WTC11 (cell line): ENCODE measurements at regions not wholly inside any gene's neighbourhood (a gene's known extent, or its start where the extent isn't known, plus 50 kb on each side); places are given as distances from the start of the nearest gene placed in this dataset.

Source experiments
- ATAC-seq: fragments of 200-7000 bp; cut with Tn5 transposase; 2 replicates; pipeline ENCODE4 v1.10.0; 2021; ENCODE audit warnings: mild to moderate bottlenecking, moderate library complexity
- CTCF ChIA-PET: fragments of 300-600 bp; sonication (Branson Sonifier 250); formaldehyde crosslinking; loops from one replicate; lab custom pipeline; 2021; ENCODE audit warnings: antibody characterized with exemption; lab: Charles Lee
- POLR2A ChIA-PET: fragments of 350-600 bp; sonication (Branson Sonifier 250); formaldehyde crosslinking; loops from one replicate; lab custom pipeline; 2021; ENCODE audit warnings: antibody characterized with exemption; lab: Charles Lee
- DNase-seq: peaks from one replicate; pipeline ENCODE4 v3.0.0; 2021; ENCODE audit warnings: low spot score
- H3K27ac Mint-ChIP-seq: 2 replicates; pipeline ENCODE4 v1.8.0; 2021; ENCODE audit warnings: mixed read lengths
- H3K27me3 Mint-ChIP-seq: 2 replicates; pipeline ENCODE4 v1.8.0; 2021; ENCODE audit warnings: low read depth, mild to moderate bottlenecking, moderate library complexity, mixed read lengths
- H3K36me3 Mint-ChIP-seq: 2 replicates; pipeline ENCODE4 v1.8.0; 2021; ENCODE audit warnings: mixed read lengths
- H3K4me1 Mint-ChIP-seq: 2 replicates; pipeline ENCODE4 v1.8.0; 2022; ENCODE audit warnings: mixed read lengths
- H3K4me3 Mint-ChIP-seq: 2 replicates; pipeline ENCODE4 v1.8.0; 2021; ENCODE audit warnings: mild to moderate bottlenecking, moderate library complexity, mixed read lengths
- H3K9me3 Mint-ChIP-seq: 2 replicates; pipeline ENCODE4 v1.8.0; 2021; ENCODE audit warnings: mixed read lengths
- CREM ChIP-seq: sonication (generic); formaldehyde crosslinking; IDR thresholded peaks from 2 replicates; pipeline ENCODE4 v1.8.1; 2022; ENCODE audit warnings: mild to moderate bottlenecking, missing genetic modification reagents, moderate library complexity
- ETV6 ChIP-seq: sonication (generic); formaldehyde crosslinking; IDR thresholded peaks from 2 replicates; pipeline ENCODE4 v1.8.1; 2022; ENCODE audit warnings: mild to moderate bottlenecking, missing genetic modification reagents
- GRHL2 ChIP-seq: fragments of 250-450 bp; sonication (Bioruptor Pico); IDR thresholded peaks from 2 replicates; pipeline ENCODE4 v1.8.0; 2022; ENCODE audit warnings: mild to moderate bottlenecking, moderate library complexity; ENCODE audit not compliant: insufficient replicate concordance, severe bottlenecking
- IRF2 ChIP-seq: sonication (generic); formaldehyde crosslinking; IDR thresholded peaks from 2 replicates; pipeline ENCODE4 v1.8.0; 2022; ENCODE audit warnings: low read depth, missing genetic modification reagents, borderline replicate concordance
- JUN ChIP-seq: sonication (generic); formaldehyde crosslinking; IDR thresholded peaks from 2 replicates; pipeline ENCODE4 v1.8.0; 2023; ENCODE audit warnings: mild to moderate bottlenecking, missing genetic modification reagents
- KAT7 ChIP-seq: sonication (generic); formaldehyde crosslinking; IDR thresholded peaks from 2 replicates; pipeline ENCODE4 v1.8.1; 2023; ENCODE audit warnings: missing genetic modification reagents, mild to moderate bottlenecking, borderline replicate concordance
- MXD4 ChIP-seq: fragments of 250-450 bp; sonication (Bioruptor Pico); IDR thresholded peaks from 2 replicates; pipeline ENCODE4 v1.8.0; 2021; ENCODE audit warnings: mild to moderate bottlenecking, moderate library complexity, borderline replicate concordance
- NR2C2 ChIP-seq: sonication (generic); formaldehyde crosslinking; IDR thresholded peaks from 2 replicates; pipeline ENCODE4 v1.8.0; 2022; ENCODE audit warnings: mild to moderate bottlenecking, missing genetic modification reagents
- RORB ChIP-seq: fragments of 250-450 bp; sonication (Bioruptor Pico); IDR thresholded peaks from 2 replicates; pipeline ENCODE4 v1.9.0; 2021; ENCODE audit warnings: mild to moderate bottlenecking
- SP1 ChIP-seq: sonication (generic); formaldehyde crosslinking; conservative IDR thresholded peaks from 2 replicates; pipeline ENCODE4 v1.8.1; 2022; ENCODE audit warnings: missing genetic modification reagents
- TEAD1 ChIP-seq: sonication (generic); formaldehyde crosslinking; IDR thresholded peaks from 2 replicates; pipeline ENCODE4 v1.8.0; 2022; ENCODE audit warnings: mild to moderate bottlenecking, missing genetic modification reagents
- ZNF138 ChIP-seq: sonication (generic); formaldehyde crosslinking; conservative IDR thresholded peaks from 2 replicates; pipeline ENCODE4 v1.8.1; 2022; ENCODE audit warnings: mild to moderate bottlenecking, moderate library complexity, missing genetic modification reagents
- ZNF219 ChIP-seq: sonication (generic); formaldehyde crosslinking; IDR thresholded peaks from 2 replicates; pipeline ENCODE4 v1.8.0; 2023; ENCODE audit warnings: missing genetic modification reagents, mild to moderate bottlenecking, borderline replicate concordance
- TF ChIP-seq, protein P1 (sequence below): sonication (generic); formaldehyde crosslinking; IDR thresholded peaks from 2 replicates; pipeline ENCODE4 v1.8.1; 2023; ENCODE audit warnings: mild to moderate bottlenecking, missing genetic modification reagents
- TF ChIP-seq, protein P2 (sequence below): sonication (generic); formaldehyde crosslinking; IDR thresholded peaks from 2 replicates; pipeline ENCODE4 v1.8.0; 2023; ENCODE audit warnings: missing genetic modification reagents, mild to moderate bottlenecking, borderline replicate concordance
- TF ChIP-seq, protein P3 (sequence below): sonication (generic); formaldehyde crosslinking; IDR thresholded peaks from 2 replicates; pipeline ENCODE4 v1.8.0; 2022; ENCODE audit warnings: mild to moderate bottlenecking, missing genetic modification reagents
- TF ChIP-seq, protein P4 (sequence below): fragments of 200-600 bp; IDR thresholded peaks from 2 replicates; pipeline ENCODE4 v1.8.0; 2022; ENCODE audit warnings: antibody characterized with exemption

DNA sequence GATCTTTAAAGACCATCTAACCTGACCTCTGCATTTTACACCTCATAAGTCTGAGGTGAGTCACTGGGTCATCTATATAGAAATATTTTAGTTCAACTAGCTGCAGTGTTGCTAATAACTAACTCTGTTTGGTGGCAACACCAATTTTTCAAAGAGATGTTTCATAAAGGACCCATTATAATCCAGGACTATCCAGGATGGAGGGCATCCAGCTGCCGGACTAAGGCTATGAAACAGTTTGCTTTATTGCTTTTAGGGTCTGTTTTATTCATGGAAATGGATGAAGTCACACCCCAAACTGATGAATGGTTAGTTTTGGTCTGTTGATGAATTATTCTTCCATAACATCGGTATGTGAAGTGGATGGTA lies 204.2 kb upstream of the GMDS start:
- peak overlapping the region; percentile 71 for H3K4me3 Mint-ChIP-seq
- ATAC-seq = no peak
- CTCF ChIA-PET = interaction anchor here (0.8 to 1.6 kb wide), 9 partner anchors 11 to 853 kb away, joined by 3 to 8 read pairs (median 4); no protein-coding TSS in a partner anchor
- peaks cover 19% of the 10 kb centered on the region for H3K27me3 Mint-ChIP-seq
- no peaks in the 10 kb centered on the region for H3K9me3 Mint-ChIP-seq
- H3K4me1 Mint-ChIP-seq = peaks cover 3% of the 10 kb centered on the region; the same call in 1 of the 2 replicates
- POLR2A ChIA-PET = no interaction called here
- TF ChIP-seq ETV6 = no peak
- TF ChIP-seq SP1 (CRISPR knock-in tag) = no peak
- TF ChIP-seq, protein P1, sequence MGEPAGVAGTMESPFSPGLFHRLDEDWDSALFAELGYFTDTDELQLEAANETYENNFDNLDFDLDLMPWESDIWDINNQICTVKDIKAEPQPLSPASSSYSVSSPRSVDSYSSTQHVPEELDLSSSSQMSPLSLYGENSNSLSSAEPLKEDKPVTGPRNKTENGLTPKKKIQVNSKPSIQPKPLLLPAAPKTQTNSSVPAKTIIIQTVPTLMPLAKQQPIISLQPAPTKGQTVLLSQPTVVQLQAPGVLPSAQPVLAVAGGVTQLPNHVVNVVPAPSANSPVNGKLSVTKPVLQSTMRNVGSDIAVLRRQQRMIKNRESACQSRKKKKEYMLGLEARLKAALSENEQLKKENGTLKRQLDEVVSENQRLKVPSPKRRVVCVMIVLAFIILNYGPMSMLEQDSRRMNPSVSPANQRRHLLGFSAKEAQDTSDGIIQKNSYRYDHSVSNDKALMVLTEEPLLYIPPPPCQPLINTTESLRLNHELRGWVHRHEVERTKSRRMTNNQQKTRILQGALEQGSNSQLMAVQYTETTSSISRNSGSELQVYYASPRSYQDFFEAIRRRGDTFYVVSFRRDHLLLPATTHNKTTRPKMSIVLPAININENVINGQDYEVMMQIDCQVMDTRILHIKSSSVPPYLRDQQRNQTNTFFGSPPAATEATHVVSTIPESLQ (CRISPR knock-in tag) = no peak
- TF ChIP-seq NR2C2 (CRISPR knock-in tag) = no peak
- TF ChIP-seq ZNF138 (CRISPR knock-in tag) = no peak
- TF ChIP-seq JUN (CRISPR knock-in tag) = no peak
- no peak for TF ChIP-seq GRHL2
- no peak for TF ChIP-seq MXD4 (CRISPR knock-in tag)
- TF ChIP-seq KAT7 (CRISPR knock-in tag) = no peak
- TF ChIP-seq CREM (CRISPR knock-in tag) = no peak
- TF ChIP-seq, protein P2, sequence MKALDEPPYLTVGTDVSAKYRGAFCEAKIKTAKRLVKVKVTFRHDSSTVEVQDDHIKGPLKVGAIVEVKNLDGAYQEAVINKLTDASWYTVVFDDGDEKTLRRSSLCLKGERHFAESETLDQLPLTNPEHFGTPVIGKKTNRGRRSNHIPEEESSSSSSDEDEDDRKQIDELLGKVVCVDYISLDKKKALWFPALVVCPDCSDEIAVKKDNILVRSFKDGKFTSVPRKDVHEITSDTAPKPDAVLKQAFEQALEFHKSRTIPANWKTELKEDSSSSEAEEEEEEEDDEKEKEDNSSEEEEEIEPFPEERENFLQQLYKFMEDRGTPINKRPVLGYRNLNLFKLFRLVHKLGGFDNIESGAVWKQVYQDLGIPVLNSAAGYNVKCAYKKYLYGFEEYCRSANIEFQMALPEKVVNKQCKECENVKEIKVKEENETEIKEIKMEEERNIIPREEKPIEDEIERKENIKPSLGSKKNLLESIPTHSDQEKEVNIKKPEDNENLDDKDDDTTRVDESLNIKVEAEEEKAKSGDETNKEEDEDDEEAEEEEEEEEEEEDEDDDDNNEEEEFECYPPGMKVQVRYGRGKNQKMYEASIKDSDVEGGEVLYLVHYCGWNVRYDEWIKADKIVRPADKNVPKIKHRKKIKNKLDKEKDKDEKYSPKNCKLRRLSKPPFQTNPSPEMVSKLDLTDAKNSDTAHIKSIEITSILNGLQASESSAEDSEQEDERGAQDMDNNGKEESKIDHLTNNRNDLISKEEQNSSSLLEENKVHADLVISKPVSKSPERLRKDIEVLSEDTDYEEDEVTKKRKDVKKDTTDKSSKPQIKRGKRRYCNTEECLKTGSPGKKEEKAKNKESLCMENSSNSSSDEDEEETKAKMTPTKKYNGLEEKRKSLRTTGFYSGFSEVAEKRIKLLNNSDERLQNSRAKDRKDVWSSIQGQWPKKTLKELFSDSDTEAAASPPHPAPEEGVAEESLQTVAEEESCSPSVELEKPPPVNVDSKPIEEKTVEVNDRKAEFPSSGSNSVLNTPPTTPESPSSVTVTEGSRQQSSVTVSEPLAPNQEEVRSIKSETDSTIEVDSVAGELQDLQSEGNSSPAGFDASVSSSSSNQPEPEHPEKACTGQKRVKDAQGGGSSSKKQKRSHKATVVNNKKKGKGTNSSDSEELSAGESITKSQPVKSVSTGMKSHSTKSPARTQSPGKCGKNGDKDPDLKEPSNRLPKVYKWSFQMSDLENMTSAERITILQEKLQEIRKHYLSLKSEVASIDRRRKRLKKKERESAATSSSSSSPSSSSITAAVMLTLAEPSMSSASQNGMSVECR (CRISPR knock-in tag) = no peak
- TF ChIP-seq, all 79 proteins: peak for 0
- no peak overlapping the region for H3K27ac Mint-ChIP-seq
- DNase-seq = no peak
- H3K36me3 Mint-ChIP-seq = no peaks in the 10 kb centered on the region

DNA sequence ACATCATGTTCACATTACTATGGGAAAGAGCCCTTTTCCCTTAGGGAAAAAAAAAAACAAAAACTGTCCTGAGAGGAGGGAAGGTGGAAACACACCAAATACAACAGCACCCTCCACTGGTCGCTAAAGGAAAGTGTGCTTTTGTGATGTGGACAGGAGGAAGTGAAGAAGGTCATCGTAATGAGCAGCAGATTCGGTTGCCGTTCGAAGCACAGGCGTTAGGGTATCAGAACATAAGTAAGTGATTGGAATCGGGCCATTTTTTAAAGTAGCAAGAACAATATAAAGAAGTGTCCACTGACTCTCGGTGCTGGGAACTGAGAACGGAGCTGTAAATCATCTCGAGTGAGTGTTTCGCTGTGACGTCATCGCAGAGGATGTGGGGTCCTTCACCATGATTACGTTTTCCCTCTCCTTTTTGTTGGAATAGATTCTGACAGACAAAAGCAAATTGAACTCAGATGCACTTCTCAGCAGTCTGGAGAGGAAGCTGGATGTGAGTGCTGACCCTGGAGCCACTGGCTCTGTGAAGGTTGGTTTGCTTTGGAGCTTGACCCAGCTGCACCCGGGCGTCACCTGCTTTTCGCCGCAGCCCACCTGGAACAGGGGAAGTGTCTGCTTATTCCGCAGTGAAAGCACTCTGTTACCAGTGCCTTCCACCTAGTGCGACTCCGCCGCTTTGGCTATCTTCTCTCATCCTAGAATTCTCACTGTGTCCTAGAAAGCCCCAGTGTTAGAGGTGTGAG lies 203.6 kb upstream of the GMDS start:
- Mint-ChIP-seq H3K27me3 (peaks cover 19% of the 10 kb centered on the region), H3K9me3 (no peaks in the 10 kb centered on the region), H3K4me3 (peak overlapping the region; percentile 71), H3K27ac (no peak overlapping the region), H3K4me1 (peaks cover 3% of the 10 kb centered on the region; the same call in 1 of the 2 replicates), H3K36me3 (no peaks in the 10 kb centered on the region)
- DNase-seq (peak; percentile 33), ATAC-seq (peak; percentile 90)
- ChIA-PET CTCF (interaction anchor here (0.8 to 1.6 kb wide), 11 partner anchors 11 to 852 kb away, joined by 3 to 8 read pairs (median 4); no protein-coding TSS in a partner anchor), POLR2A (no interaction called here)
- TF ChIP-seq SP1 (CRISPR knock-in tag) (0 out of 2 replicates have a peak, but pooled peaks have one; percentile 23), ZNF219 (CRISPR knock-in tag) (no peak), TEAD1 (CRISPR knock-in tag) (peak; percentile 36; the same call in 1 of the 2 replicates), RORB (CRISPR knock-in tag) (no peak), IRF2 (CRISPR knock-in tag) (no peak), CREM (CRISPR knock-in tag) (peak; percentile 83; the same call in 1 of the 2 replicates)
- TF ChIP-seq, protein P3, sequence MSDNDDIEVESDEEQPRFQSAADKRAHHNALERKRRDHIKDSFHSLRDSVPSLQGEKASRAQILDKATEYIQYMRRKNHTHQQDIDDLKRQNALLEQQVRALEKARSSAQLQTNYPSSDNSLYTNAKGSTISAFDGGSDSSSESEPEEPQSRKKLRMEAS (CRISPR knock-in tag) = peak; percentile 57; the same call in 1 of the 2 replicates
- TF ChIP-seq, protein P4, sequence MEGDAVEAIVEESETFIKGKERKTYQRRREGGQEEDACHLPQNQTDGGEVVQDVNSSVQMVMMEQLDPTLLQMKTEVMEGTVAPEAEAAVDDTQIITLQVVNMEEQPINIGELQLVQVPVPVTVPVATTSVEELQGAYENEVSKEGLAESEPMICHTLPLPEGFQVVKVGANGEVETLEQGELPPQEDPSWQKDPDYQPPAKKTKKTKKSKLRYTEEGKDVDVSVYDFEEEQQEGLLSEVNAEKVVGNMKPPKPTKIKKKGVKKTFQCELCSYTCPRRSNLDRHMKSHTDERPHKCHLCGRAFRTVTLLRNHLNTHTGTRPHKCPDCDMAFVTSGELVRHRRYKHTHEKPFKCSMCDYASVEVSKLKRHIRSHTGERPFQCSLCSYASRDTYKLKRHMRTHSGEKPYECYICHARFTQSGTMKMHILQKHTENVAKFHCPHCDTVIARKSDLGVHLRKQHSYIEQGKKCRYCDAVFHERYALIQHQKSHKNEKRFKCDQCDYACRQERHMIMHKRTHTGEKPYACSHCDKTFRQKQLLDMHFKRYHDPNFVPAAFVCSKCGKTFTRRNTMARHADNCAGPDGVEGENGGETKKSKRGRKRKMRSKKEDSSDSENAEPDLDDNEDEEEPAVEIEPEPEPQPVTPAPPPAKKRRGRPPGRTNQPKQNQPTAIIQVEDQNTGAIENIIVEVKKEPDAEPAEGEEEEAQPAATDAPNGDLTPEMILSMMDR = peak; percentile 53
